ENCODE measurements at regions not wholly inside any gene's neighbourhood (a gene's known extent, or its start where the extent isn't known, plus 50 kb on each side); places are given as distances from the start of the nearest gene placed in this dataset.
"Not testable (repeated sequence)": the region's sequence is repeated elsewhere in the genome, so short reads cannot be mapped to it uniquely, and the experiment has no call there.

- peak in 1 of 3 experiments; percentile 41 for TF ChIP-seq CTCF (optimal IDR thresholded peaks at IDR 0.05 in 1 of 3, IDR thresholded peaks at IDR 0.05 in 1 of 3, conservative IDR thresholded peaks at IDR 0.05 in 1 of 3; ENCODE audit: extremely low read depth in 1 of 3, insufficient read depth in 2 of 3, low read length in 3 of 3)
- not testable (repeated sequence) for TF ChIP-seq EZH2 (IDR thresholded peaks at IDR 0.05; ENCODE audit: low read length)
Measured at GRCh38 chr2:87229091-87229689, 207.5 kb upstream of the PLGLB1 start.
